MM.1S (cell line): ENCODE measurements at regions not wholly inside any gene's neighbourhood (a gene's known extent, or its start where the extent isn't known, plus 50 kb on each side); places are given as distances from the start of the nearest gene placed in this dataset.

Experiments used
- DNase-seq: peaks from one replicate; pipeline ENCODE4 v3.0.0-alpha.2; 2015
- H2AFZ ChIP-seq: fragments of 300-600 bp; sonication (generic); 2 replicates; pipeline ENCODE4 v1.6.0; 2016; ENCODE audit warnings: antibody characterized with exemption, low read length
- H3F3A ChIP-seq: fragments of 300-600 bp; sonication (generic); 2 replicates; pipeline ENCODE4 v1.6.1; 2016; ENCODE audit warnings: mild to moderate bottlenecking, antibody characterized with exemption, low read length, moderate library complexity, mixed read lengths; ENCODE audit not compliant: insufficient read depth
- H3K27ac ChIP-seq: fragments of 300-600 bp; sonication (generic); 2 replicates; pipeline ENCODE4 v1.5.1; 2016; ENCODE audit warnings: mild to moderate bottlenecking, low read length
- H3K27me3 ChIP-seq: fragments of 300-600 bp; sonication (generic); replicated peaks from 2 replicates; pipeline ENCODE4 v1.6.0; 2016; ENCODE audit warnings: low read length; ENCODE audit not compliant: insufficient read depth
- H3K36me3 ChIP-seq: fragments of 300-600 bp; sonication (generic); replicated peaks from 2 replicates; pipeline ENCODE4 v1.6.1; 2016; ENCODE audit warnings: mild to moderate bottlenecking, low read length, mixed read lengths; ENCODE audit not compliant: insufficient read depth
- H3K4me1 ChIP-seq: fragments of 300-600 bp; sonication (generic); 2 replicates; pipeline ENCODE4 v1.6.1; 2016; ENCODE audit warnings: low read length, mixed read lengths
- H3K4me2 ChIP-seq: fragments of 300-600 bp; sonication (generic); 2 replicates; pipeline ENCODE4 v1.6.0; 2016; ENCODE audit warnings: low read depth, low read length
- H3K4me3 ChIP-seq: fragments of 300-600 bp; sonication (generic); 2 replicates; pipeline ENCODE4 v1.5.1; 2016; ENCODE audit warnings: low read length, mixed read lengths
- H3K79me2 ChIP-seq: fragments of 300-600 bp; sonication (generic); 2 replicates; pipeline ENCODE4 v1.6.1; 2016; ENCODE audit warnings: mixed run types, low read length, mixed read lengths
- H3K9ac ChIP-seq: fragments of 300-600 bp; sonication (generic); 2 replicates; pipeline ENCODE4 v1.6.1; 2016; ENCODE audit warnings: low read length, mixed read lengths
- H3K9me2 ChIP-seq: fragments of 300-600 bp; sonication (generic); replicated peaks from 2 replicates; pipeline ENCODE4 v1.6.1; 2016; ENCODE audit warnings: mild to moderate bottlenecking, low read length, mixed read lengths; ENCODE audit not compliant: insufficient read depth
- H3K9me3 ChIP-seq: fragments of 300-600 bp; sonication (generic); replicated peaks from 2 replicates; pipeline ENCODE4 v1.6.1; 2016; ENCODE audit warnings: mild to moderate bottlenecking, low read length, mixed read lengths; ENCODE audit not compliant: insufficient read depth
- H4K20me1 ChIP-seq: fragments of 300-600 bp; sonication (generic); 2 replicates; pipeline ENCODE4 v1.6.1; 2016; ENCODE audit warnings: mild to moderate bottlenecking, low read length, moderate library complexity, mixed read lengths; ENCODE audit not compliant: insufficient read depth
- CTCF ChIP-seq: fragments of 300-600 bp; sonication (generic); IDR thresholded peaks from 2 replicates; pipeline ENCODE4 v1.5.1; 2016; ENCODE audit warnings: antibody characterized with exemption, low read length, mixed read lengths
- EZH2 ChIP-seq: fragments of 300-600 bp; sonication (generic); optimal IDR thresholded peaks from 2 replicates; pipeline ENCODE3; 2017; ENCODE audit warnings: low read depth, mild to moderate bottlenecking, antibody characterized with exemption, low read length, mixed read lengths
- EZH2phosphoT487 ChIP-seq: fragments of 300-600 bp; sonication (generic); IDR thresholded peaks from 2 replicates; pipeline ENCODE4 v1.6.1; 2018; ENCODE audit warnings: antibody characterized with exemption, low read length

- Histone ChIP-seq H3K27me3 (no peaks in the 10 kb centered on the region), H3K79me2 (no peaks in the 10 kb centered on the region), H3K4me2 (no peak overlapping the region), H3K4me3 (no peak overlapping the region), H3F3A (no peaks in the 10 kb centered on the region), H3K9ac (no peak overlapping the region), H3K9me2 (no peaks in the 10 kb centered on the region), H3K36me3 (no peaks in the 10 kb centered on the region), H4K20me1 (no peaks in the 10 kb centered on the region), H2AFZ (no peak overlapping the region), H3K9me3 (no peaks in the 10 kb centered on the region), H3K27ac (no peak overlapping the region), H3K4me1 (no peaks in the 10 kb centered on the region)
- DNase-seq = no peak
- TF ChIP-seq CTCF = no peak
- no peak for TF ChIP-seq EZH2phosphoT487
- no peak for TF ChIP-seq EZH2
These were observed 1342.7 kb downstream of the UQCRFS1 start for GRCh38 chr19:27870293-27870692.

GRCh38 chr19:27868007-27868406, 1344.9 kb downstream of the UQCRFS1 start:
- Histone ChIP-seq H3K27ac (no peak overlapping the region), H3K36me3 (no peaks in the 10 kb centered on the region), H3F3A (no peaks in the 10 kb centered on the region), H3K4me2 (no peak overlapping the region), H3K9me3 (no peaks in the 10 kb centered on the region), H3K4me1 (no peaks in the 10 kb centered on the region), H3K9me2 (no peaks in the 10 kb centered on the region), H2AFZ (no peak overlapping the region), H4K20me1 (no peaks in the 10 kb centered on the region), H3K79me2 (no peaks in the 10 kb centered on the region), H3K27me3 (no peaks in the 10 kb centered on the region), H3K4me3 (no peak overlapping the region), H3K9ac (no peak overlapping the region)
- DNase-seq = no peak
- TF ChIP-seq EZH2phosphoT487 (no peak), EZH2 (no peak), CTCF (no peak)

GRCh38 chr19:27865927-27866777, 1346.8 kb downstream of the UQCRFS1 start:
- Histone ChIP-seq H3K4me1 (no peaks in the 10 kb centered on the region), H3K9me2 (no peaks in the 10 kb centered on the region), H3K36me3 (no peaks in the 10 kb centered on the region), H4K20me1 (no peaks in the 10 kb centered on the region), H3F3A (no peaks in the 10 kb centered on the region), H3K27me3 (no peaks in the 10 kb centered on the region), H3K9me3 (no peaks in the 10 kb centered on the region), H3K4me3 (no peak overlapping the region), H3K9ac (no peak overlapping the region), H3K27ac (no peak overlapping the region), H3K79me2 (no peaks in the 10 kb centered on the region), H2AFZ (no peak overlapping the region), H3K4me2 (no peak overlapping the region)
- TF ChIP-seq EZH2 (no peak), CTCF (no peak), EZH2phosphoT487 (no peak)
- DNase-seq = peak; percentile 35
